ENCODE measurements at regions not wholly inside any gene's neighbourhood (a gene's known extent, or its start where the extent isn't known, plus 50 kb on each side); places are given as distances from the start of the nearest gene placed in this dataset.

DNA sequence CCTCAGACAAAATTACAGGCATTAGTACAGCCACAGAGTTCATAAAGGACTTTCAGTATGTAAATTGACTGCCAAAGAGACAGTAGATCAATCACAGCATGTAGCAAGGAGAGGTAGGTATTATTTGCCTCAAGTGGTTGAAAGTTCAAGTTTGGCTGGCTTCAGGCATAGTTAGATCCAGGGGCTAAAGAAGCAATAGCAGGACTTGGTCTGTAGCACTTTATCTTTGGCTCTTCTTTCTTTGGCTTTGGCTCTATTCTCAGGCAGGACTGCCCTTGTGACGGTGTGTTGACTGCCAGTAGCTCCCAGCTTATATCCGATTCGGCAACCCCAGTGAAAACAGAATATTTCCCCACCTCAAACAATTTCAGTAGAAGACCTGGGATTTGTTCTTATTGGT, 346.0 kb upstream of the TBX3 start:
- in situ Hi-C loops (cut with MboI; ENCODE audit: low pct_unique_long_range_greater_than_20kb, low sequenced_read_pairs) = no loop called here
- DNase-seq = no peak

- no peak for DNase-seq
- in situ Hi-C loops (cut with MboI; ENCODE audit: low pct_unique_long_range_greater_than_20kb, low sequenced_read_pairs) = no loop called here
Observed at GRCh38 chr12:115024531-115024930, 340.6 kb upstream of the TBX3 start.

DNA sequence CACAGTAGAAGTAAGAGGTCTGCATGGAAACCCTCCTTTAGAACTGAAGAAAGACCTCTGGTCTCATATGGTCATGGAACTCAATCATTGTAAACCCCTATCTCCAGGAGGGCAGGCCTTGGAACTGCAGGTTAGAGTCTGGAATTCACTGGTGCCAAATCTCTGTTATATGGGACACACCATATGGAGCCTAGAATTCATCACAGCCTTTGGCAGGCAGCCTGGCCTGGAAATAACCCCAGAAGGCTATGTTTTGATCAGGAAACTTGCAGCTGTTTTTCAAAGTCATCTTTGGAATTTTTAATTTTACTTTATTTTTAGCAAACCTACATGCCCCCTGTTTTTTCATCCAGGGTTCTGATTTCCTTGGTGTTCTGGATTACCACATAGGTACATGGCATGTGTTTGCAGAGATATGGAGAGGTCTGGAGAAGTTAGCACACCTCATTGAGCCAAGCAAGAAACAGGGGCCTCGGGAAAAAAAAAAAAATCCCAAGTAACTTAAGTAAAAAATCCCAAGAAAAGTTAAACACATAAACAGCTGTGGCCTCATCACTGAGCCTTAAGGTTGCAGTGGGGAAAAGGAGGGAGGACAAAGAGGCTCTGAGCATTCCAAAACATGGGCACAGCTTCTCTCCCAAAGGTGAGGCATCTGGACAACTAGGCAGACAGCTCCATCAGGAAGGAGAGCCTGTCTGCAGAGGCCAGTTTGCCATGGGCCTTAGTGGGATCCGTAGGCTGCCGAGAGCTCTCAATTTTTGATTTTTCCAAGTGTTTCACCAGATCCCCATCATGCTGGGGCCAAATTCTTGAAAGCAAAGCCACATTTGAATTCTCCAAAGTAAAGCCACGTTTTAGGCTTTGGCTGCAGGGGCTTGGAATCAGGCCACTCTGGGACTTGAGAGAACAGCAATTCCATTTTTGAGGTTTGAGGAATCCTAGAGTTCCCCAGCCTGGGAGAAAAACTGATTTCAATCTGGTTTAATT, 339.6 kb upstream of the TBX3 start:
- in situ Hi-C loops (cut with MboI; ENCODE audit: low pct_unique_long_range_greater_than_20kb, low sequenced_read_pairs) = no loop called here
- no peak for DNase-seq

DNA sequence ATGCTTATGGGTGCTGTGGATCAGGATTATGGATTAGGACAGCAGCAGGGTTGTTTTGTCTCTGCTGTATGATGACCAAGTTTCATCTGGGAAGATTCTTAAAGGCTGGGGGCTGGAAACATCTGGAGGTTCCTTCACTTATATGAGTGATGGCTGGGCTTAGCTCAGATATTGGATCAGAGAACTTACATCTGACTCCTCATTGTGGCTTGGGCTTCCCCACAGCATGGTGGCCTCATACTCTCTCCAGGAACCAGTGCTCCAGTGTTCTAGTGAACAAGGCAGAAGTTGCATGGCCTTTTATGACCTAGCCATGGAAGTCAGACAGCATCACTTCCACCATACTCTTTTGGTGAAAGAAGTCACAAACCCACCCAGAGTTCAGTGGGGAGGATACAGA, 336.1 kb upstream of the TBX3 start:
- DNase-seq = no peak
- in situ Hi-C loops (cut with MboI; ENCODE audit: low pct_unique_long_range_greater_than_20kb, low sequenced_read_pairs) = no loop called here

- in situ Hi-C loops (cut with MboI; ENCODE audit: low pct_unique_long_range_greater_than_20kb, low sequenced_read_pairs) = no loop called here
- DNase-seq = no peak
Observed at GRCh38 chr12:115017346-115017745, 333.4 kb upstream of the TBX3 start.

DNA sequence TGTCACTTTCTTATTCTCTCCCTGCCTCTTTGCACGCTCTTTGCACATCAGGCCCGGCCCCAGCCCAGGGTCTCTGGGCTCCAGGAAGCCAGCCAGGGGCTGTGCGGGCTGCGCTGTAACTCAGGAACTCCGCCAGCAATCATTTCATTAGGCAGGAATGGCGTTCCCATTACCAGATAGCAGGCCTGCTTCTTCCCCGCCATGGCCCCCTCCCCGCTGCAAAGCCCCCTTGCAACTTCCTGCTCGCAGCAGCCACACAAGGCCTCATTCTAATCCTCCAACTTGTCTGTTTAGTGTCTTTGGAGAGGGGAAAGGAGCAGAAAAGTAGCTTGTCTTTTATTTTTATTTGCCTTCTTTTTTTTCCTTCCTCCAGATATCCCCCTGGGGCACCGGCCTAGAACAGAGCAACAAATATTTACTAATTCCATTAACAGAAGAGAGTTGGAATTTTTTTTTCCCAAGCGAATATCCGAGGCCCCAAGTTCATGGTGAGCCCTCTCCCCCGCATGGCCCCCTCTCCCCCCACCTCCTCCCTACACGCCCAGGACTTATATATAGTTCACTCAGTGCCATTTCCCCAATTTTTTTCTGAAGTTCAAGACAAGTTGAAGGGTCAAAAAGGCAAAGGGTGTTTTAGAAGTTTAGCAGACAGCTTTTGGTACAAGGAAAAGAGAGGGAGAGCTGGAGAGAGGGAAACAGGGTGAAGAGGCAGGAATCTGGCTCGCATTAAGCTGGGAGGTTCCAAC, 329.4 kb upstream of the TBX3 start:
- in situ Hi-C loops (cut with MboI; ENCODE audit: low pct_unique_long_range_greater_than_20kb, low sequenced_read_pairs) = no loop called here
- DNase-seq = no peak

GRCh38 chr12:115012861-115013235, 328.9 kb upstream of the TBX3 start:
- no peak for DNase-seq
- in situ Hi-C loops (cut with MboI; ENCODE audit: low pct_unique_long_range_greater_than_20kb, low sequenced_read_pairs) = no loop called here

DNA sequence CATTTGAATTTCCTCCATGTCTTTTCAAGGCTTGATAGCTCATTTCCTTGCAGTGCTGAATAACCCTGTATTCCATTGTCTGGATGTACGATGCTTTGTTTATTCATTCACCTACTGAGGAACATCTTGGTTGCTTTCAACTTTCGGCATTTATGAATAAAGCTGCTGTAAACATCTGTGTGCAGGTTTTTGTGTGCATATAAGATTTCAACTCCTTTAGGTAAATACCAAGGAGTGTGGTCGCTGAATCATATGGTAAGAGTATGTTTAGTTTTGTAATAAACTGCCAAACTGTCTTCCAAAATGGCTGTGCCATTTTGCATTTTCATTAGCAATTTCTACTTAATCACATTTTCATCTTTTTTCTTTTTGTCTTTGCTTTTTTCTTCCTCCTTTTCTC, 327.7 kb upstream of the TBX3 start:
- DNase-seq = no peak
- in situ Hi-C loops (cut with MboI; ENCODE audit: low pct_unique_long_range_greater_than_20kb, low sequenced_read_pairs) = no loop called here

DNA sequence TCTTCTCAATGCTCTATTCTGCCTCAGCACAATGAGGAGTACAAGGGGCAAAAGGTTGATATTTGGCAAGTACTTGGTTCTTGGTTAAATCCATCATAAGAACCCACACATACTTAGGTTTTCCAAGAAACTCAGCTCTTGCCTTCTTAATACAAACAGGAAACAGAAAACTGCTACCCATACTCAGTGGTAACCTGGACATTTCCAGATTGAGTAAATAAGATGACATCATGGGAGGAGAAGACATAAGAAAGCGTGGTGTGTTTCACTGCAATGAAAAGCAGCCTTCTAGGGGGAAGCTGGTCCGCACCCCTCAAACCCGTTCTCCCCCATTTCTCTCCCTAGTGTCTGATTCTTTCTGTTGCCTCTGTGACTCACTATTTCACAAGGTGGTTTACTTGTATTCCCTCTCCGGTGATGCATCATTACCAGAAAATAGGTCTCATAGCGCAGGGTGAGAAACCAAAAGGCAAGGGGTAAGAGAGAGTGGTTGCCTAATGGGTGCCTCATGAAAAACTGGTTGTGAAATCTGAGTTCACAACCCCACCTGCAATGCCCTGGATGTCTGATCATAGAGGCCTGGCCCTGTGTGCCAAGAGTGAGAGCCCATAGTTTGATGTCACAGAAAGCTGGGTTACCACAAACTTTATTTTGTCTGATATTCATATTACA, 326.5 kb upstream of the TBX3 start:
- in situ Hi-C loops (cut with MboI; ENCODE audit: low pct_unique_long_range_greater_than_20kb, low sequenced_read_pairs) = no loop called here
- no peak for DNase-seq

GRCh38 chr12:115008929-115009328, 325.0 kb upstream of the TBX3 start:
- no peak for DNase-seq
- in situ Hi-C loops (cut with MboI; ENCODE audit: low pct_unique_long_range_greater_than_20kb, low sequenced_read_pairs) = no loop called here

DNA sequence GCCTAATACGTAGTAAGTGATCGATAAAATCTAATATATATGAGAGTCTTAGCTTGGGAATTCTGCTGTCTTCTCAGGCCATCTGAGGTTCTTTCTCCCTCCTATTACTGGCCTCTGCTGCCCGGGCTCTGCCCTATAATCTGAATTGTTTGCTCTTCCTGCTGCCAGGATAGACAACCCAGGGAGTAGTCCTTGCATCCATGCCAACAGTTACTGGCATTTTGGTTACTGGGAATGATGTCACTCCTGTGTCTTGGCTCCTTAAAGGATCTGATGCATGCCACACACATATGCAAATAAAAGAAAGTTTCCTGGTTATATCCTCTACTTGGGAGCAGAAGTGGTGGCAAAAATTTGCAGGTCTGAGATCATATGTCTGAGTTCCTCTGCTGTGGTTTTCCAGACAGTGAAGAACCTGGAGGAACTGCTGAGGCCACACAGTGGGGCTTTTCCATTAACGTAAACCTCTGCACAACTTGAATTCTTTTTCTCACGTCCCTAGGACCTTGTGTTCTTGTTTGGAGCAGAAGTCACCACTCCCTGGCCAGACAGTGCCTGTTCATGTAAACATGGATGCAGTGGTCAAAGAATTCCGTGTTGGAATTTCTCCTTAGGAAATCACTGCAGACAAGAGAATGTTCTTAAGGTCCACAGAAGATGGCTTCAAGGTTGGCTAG, 320.6 kb upstream of the TBX3 start:
- in situ Hi-C loops (cut with MboI; ENCODE audit: low pct_unique_long_range_greater_than_20kb, low sequenced_read_pairs) = no loop called here
- no peak for DNase-seq

DNA sequence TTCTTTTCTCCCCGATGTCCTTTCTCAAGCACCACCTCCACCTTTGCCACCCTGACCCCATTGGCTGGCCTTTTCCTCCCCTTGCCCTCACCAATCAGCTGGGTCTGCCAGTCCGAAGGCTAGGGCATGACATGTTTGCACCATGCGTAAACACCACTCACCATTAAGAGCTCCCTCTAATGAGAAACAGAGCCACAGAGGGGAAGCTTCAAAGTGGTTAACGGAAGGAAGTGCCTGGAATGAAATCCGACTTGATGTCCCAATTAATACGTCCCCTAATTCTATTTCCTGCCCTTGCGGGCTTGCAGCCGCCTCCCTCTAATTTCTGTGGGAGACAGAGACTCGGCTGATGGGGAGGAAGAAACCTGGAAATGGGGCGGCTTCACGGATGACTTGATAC, 318.5 kb upstream of the TBX3 start:
- in situ Hi-C loops (cut with MboI; ENCODE audit: low pct_unique_long_range_greater_than_20kb, low sequenced_read_pairs) = no loop called here
- DNase-seq = no peak

GRCh38 chr12:115001571-115002180, 317.7 kb upstream of the TBX3 start:
- in situ Hi-C loops (cut with MboI; ENCODE audit: low pct_unique_long_range_greater_than_20kb, low sequenced_read_pairs) = no loop called here
- DNase-seq = no peak

DNA sequence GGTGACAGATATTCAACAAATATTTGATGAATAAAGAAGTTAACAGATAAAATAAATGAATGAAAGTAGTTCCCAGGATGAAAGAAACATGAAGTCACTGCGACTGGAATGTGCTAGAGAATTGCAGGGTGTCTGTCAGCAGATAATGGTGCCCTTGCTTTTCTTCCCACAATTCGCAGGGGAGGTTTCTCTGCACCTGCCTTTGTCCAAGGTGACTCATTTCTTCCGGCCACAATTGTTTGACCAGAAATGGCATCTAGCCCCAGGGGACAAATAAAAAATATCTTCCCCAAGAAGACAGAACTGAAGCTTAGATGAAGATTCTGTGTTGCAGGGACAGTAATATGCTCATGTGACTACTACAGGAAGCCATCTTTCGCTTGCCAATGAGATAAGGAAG, 316.1 kb upstream of the TBX3 start:
- no peak for DNase-seq
- in situ Hi-C loops (cut with MboI; ENCODE audit: low pct_unique_long_range_greater_than_20kb, low sequenced_read_pairs) = no loop called here

DNA sequence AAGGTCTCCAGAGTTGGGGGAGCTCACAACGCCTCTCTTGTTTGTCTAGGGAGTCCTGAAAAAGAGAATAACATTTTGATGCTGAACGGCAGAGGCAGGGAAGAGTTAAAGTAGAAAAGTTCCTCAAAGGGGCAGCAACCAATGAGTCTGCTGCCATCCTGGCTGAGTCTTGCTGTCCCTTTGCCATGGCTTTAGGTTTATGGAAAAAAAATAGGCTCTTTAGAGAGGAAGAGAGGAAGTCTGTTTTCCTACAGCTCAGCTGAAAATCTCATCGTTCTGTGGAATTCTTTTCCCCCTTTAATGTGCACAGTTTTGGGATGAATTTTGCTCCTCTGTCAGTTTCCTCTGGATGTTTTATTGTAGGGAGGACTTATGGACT, 314.8 kb upstream of the TBX3 start:
- in situ Hi-C loops (cut with MboI; ENCODE audit: low pct_unique_long_range_greater_than_20kb, low sequenced_read_pairs) = no loop called here
- no peak for DNase-seq

- no peak for DNase-seq
- in situ Hi-C loops (cut with MboI; ENCODE audit: low pct_unique_long_range_greater_than_20kb, low sequenced_read_pairs) = no loop called here
Observed at GRCh38 chr12:114998118-114998749, 314.3 kb upstream of the TBX3 start.

DNA sequence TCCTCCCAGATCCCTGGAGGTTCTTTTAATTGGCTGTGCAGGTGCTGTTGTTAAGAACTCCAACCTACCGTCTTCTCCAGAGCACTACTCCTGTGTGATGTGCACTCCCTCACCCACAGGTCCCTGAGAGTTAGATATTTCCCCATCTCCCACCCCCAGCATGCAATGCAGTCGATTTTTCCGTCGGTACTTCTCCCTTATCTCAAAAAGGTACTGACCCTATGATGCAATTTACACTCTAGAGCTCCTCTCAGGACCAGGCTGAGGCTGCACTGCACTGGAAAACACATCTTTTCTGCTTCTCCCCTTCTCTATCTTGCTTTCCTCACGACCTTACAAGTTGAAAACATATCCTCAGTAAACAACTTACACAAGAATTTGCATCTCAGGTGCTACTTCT, 312.4 kb upstream of the TBX3 start:
- no peak for DNase-seq
- in situ Hi-C loops (cut with MboI; ENCODE audit: low pct_unique_long_range_greater_than_20kb, low sequenced_read_pairs) = no loop called here

DNA sequence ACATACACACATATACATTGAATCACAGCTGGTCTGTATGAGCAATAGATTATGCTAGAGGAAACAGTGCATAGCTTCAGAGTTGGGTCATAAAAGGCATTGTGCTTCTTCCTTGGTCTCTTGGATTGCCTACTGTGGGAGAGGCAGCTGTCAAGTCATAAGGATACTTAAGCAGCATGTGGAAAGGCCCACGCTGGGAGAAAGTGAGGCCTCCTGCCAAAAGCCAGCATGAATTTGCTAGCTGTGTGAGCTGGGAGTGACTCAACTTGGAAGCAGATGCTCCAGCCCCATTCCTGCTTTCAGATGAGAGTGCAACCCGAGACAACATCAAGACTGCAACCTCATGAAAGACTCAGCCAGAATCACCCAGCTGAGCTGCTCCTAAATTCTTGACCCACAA, 311.9 kb upstream of the TBX3 start:
- DNase-seq = no peak

GRCh38 chr12:114993165-114993564, 309.2 kb upstream of the TBX3 start:
- no peak for DNase-seq
- in situ Hi-C loops (cut with MboI; ENCODE audit: low pct_unique_long_range_greater_than_20kb, low sequenced_read_pairs) = no loop called here

More for the DNA sequence above, 311.9 kb upstream of the TBX3 start:
- in situ Hi-C loops (cut with MboI; ENCODE audit: low pct_unique_long_range_greater_than_20kb, low sequenced_read_pairs) = no loop called here
